T-helper 2 cell (primary cell): ENCODE measurements at regions not wholly inside any gene's neighbourhood (a gene's known extent, or its start where the extent isn't known, plus 50 kb on each side); places are given as distances from the start of the nearest gene placed in this dataset.
A peak's percentile ranks its signal among the peaks of the same experiment; 100 is the strongest.

Experiments used
- DNase-seq, 5 experiments: peaks; one replicate each; pipeline versions ENCODE4 v3.0.0 to v3.0.0-alpha.2; 2012 to 2022

- DNase-seq = peak in 2 of 5 experiments; percentile 7 to 8
Observed at GRCh38 chr1:218164111-218164929, 120.8 kb upstream of the RRP15 start.

GRCh38 chr1:218164930-218165700 lies 120.0 kb upstream of the RRP15 start:
- DNase-seq = peak in 1 of 5 experiments; percentile 4

DNA sequence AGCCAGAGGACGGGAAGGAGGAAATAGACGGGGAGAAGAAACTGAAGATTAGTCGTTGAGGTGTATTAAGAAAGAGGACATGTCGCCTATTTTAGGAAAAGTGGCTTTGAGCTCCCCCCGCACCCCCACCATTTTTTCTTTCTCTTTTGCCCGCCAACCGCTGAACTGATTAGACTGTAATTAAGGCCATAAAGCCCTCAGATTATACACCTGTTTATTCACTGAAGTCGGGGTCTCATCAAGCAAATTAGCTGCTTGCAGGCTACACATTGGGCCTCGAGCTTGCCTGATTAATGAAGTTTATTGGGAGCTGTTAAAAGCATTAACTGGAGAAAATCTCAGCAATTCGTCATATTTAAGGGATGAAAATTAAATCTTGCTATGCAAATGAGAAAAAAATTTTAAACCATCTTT lies 119.4 kb upstream of the RRP15 start:
- DNase-seq = no peak

GRCh38 chr1:218166268-218166945 lies 118.7 kb upstream of the RRP15 start:
- DNase-seq = no peak

DNA sequence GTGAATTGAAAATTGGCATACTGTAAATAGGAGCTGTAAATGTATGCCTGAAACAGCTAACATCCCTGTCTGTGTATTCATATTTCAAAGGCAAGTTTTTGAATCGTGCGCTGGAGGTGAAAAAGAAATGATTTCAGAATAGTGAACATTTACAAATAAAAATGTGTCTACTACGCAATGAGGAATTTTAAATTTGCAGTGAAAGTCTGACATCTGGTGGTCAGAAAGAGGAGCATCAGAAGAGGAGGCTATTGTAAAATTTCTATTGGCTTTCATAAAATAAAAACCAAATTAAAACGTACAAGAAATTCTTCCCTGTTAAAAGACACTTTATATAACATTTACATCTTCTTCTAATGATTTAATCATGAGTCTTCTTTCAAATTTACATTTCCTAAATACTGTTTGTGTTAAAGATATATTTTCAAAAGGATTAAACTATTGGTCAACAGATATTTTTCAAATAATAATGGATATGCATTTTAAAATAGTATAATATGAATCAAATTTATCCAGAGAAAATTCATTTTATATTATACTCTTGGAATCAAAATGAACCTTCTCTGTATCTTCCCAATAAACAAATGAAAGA lies 113.7 kb upstream of the RRP15 start:
- DNase-seq = peak in 1 of 5 experiments; percentile 27

DNA sequence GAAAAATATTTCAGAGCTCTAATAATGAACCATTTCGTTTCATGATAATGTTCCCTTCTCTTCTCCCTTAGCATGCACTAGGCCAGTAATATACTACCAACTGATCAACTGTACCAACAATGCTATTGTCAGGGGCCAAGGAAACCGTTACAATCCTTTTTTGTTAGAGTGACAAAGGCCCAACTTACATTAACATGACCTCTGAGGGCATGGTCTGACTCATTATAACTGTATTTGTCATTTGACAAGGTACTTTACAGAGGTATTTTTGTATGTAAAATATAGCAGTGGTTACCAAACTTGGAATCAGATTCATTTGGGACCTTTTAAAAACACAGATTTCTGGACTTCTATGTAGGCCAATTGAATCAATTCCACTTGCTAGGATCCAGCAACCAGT lies 102.6 kb upstream of the RRP15 start:
- no peak for DNase-seq

- no peak for DNase-seq
Observed at GRCh38 chr1:218200979-218201378, 84.1 kb upstream of the RRP15 start.

- DNase-seq = no peak
Observed at GRCh38 chr1:218201601-218202000, 83.5 kb upstream of the RRP15 start.

DNA sequence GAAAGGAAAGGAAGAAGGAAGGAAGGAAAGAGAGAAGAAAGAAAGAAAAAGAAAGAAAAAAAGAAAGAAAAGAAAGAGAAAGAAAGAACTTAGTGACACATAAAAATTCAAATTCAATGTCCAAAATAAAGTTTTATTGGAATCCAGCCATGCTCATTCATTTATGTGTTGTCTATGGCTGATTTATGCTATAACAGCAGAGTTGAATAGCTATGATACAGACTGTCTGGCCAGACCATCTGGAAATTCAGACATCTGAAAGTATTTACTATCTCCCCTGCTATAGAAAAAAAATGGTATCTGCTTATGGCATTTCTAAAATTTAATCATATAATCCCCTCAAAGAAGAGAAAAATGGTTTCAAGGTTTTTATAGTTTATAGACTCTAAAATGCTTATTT lies 79.4 kb upstream of the RRP15 start:
- no peak for DNase-seq

- DNase-seq = no peak
Observed at GRCh38 chr1:218207194-218207593, 77.9 kb upstream of the RRP15 start.

DNA sequence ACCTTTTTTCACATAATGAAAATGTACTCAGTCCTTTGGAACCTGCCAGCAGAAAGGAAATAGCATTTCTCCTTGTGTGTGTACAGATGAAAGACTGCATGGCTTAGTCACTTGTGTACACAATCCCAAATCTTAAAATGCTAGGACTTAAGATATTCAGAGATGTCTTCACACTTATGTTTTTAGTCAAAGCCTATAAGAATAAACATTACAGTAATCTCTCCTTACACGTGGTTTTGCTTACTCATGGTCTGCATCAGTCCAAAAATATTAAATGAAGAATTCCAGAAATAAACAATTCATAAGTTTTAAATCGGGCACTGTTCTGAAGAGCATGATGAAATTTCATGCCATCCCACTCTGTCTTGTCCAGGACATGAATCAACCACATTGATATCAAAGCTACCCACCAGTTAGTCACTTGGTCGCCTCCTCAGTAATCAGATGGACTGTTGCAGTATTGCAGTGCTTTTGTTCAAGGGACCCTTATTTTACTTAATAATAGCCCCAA lies 75.7 kb upstream of the RRP15 start:
- DNase-seq = no peak

DNA sequence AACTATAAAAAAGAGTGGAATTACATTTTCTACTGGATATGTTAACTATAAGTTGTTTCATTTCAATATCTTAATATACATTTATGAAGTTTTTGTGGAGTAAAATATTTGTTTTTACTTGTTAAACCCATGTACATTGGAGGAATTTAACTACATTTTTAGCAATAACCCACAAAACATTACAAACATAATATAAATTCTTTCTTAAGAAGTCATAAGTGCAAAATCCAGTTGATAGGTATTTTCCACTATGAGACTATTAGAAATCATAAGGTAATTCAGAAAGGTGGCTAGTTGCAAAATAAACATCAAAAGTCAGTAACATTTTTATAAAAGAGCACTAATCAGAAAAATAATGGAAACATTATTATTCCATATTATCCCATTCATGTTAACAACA lies 73.9 kb upstream of the RRP15 start:
- DNase-seq = no peak

GRCh38 chr1:218217040-218217439 lies 68.1 kb upstream of the RRP15 start:
- no peak for DNase-seq

DNA sequence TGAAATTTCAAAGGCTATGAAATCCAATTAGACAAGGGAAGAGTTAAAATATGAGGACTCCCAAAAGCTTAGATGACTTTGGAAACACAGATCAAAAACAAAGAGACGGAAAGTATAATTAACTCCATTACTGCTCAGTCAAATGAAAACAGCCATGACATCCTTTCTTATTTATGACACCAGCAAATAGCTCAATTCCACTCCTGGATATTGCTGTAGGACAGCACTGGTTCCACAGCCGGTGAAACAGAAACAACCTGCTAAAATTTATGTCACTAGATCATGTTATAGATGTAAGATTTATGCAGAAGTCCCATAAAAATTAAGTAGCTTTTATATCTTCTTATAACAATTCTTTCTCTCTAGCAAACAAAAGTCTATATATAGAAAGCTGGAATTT lies 65.6 kb upstream of the RRP15 start:
- DNase-seq = no peak

DNA sequence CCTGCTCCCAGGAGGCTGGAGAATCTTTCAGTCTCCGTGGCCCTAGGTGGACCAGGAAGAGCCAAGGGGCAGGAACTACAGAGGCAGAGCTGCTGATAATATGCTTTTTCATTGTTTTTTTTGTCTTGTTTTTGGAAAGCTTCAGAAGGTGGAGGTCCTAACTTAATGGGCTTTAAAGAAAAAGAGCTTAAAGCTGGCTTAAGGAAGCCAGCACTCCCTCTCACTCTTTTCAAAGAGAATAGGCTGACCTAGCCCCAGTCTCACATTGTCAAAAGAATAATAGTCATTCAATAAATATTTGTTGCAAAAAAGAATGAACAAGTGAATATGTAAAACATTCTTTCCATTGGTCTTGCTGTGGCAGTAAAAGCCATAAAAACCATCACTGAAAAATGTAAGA lies 61.0 kb upstream of the RRP15 start:
- no peak for DNase-seq

DNA sequence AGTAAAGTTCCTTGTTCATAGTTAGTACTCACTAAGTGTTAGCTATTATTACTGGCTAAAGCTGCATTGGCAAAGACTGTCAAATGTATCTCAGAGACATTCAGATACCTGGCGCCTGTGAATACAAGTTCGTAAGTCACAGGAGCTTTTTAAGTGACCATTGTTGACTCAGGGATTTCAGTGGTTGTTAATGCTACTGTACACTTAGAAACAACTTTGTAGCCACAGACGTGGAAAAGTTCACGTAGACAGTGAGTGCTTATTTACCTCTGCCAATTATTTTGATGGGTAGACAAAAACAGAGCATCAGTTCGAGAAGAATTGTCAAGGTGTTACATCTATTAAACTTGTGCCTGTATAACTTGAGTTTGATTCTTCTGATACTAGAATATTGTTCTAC lies 59.1 kb upstream of the RRP15 start:
- no peak for DNase-seq
